Nephron progenitor cell (in vitro differentiated cells): ENCODE measurements at regions not wholly inside any gene's neighbourhood (a gene's known extent, or its start where the extent isn't known, plus 50 kb on each side); places are given as distances from the start of the nearest gene placed in this dataset.
A peak's percentile ranks its signal among the peaks of the same experiment; 100 is the strongest.

Experiments
- DNase-seq: peaks from one replicate; pipeline ENCODE4 v3.0.0; 2021
- H3K27ac Mint-ChIP-seq: 2 replicates; pipeline ENCODE4 v1.8.0; 2021; ENCODE audit warnings: mild to moderate bottlenecking, moderate library complexity, mixed read lengths
- H3K27me3 Mint-ChIP-seq: 2 replicates; pipeline ENCODE4 v1.8.0; 2021; ENCODE audit warnings: mild to moderate bottlenecking, low read depth, mixed read lengths; ENCODE audit not compliant: poor library complexity
- H3K36me3 Mint-ChIP-seq: 2 replicates; pipeline ENCODE4 v1.8.0; 2021; ENCODE audit warnings: low read depth, mixed read lengths
- H3K4me1 Mint-ChIP-seq: 2 replicates; pipeline ENCODE4 v1.8.0; 2021; ENCODE audit warnings: mixed read lengths
- H3K4me3 Mint-ChIP-seq: 2 replicates; pipeline ENCODE4 v1.8.0; 2021; ENCODE audit warnings: mild to moderate bottlenecking, moderate library complexity, mixed read lengths
- H3K9me3 Mint-ChIP-seq: 2 replicates; pipeline ENCODE4 v1.8.0; 2021; ENCODE audit warnings: mild to moderate bottlenecking, moderate library complexity, mixed read lengths
- CTCF ChIP-seq: fragments of 200-600 bp; sonication (generic); IDR thresholded peaks from 2 replicates; pipeline ENCODE4 v1.5.0; 2021; ENCODE audit warnings: antibody characterized with exemption

DNA sequence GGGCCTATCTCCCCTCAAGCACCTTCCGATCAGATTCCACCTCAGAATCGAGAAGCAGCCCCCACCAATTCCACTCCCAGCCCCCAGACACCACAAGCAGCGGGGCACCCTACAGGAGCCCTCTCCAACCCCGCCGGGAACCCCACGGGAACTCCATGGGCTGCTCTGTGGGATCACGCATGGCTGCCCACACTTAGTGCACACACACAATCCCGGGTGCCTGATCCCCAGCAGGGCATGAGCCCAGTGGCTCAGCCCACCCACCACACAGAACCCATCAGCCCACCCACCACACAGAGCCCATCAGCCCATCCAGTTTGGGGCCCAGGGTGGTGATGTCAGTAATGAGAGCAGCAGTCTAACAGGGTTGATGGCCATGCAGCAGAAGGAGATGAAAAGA lies 141.6 kb upstream of the LINGO1 start:
- no peak overlapping the region for H3K4me3 Mint-ChIP-seq
- H3K27me3 Mint-ChIP-seq: peaks cover 10% of the 10 kb centered on the region
- DNase-seq: no peak
- no peak overlapping the region for H3K27ac Mint-ChIP-seq
- TF ChIP-seq CTCF: no peak
- H3K9me3 Mint-ChIP-seq: peaks cover 13% of the 10 kb centered on the region
- H3K4me1 Mint-ChIP-seq: peaks cover 23% of the 10 kb centered on the region
- H3K36me3 Mint-ChIP-seq: peaks cover 5% of the 10 kb centered on the region

GRCh38 chr15:77773903-77774302 lies 141.2 kb upstream of the LINGO1 start:
- H3K4me3 Mint-ChIP-seq: no peak overlapping the region
- DNase-seq: no peak
- H3K36me3 Mint-ChIP-seq: peaks cover 5% of the 10 kb centered on the region
- H3K9me3 Mint-ChIP-seq: peaks cover 9% of the 10 kb centered on the region
- H3K27ac Mint-ChIP-seq: peak overlapping the region; percentile 34
- no peak for TF ChIP-seq CTCF
- H3K27me3 Mint-ChIP-seq: peaks cover 10% of the 10 kb centered on the region
- peaks cover 27% of the 10 kb centered on the region for H3K4me1 Mint-ChIP-seq

GRCh38 chr15:77772641-77773402 lies 140.1 kb upstream of the LINGO1 start:
- Mint-ChIP-seq H3K36me3 (no peaks in the 10 kb centered on the region), H3K9me3 (no peaks in the 10 kb centered on the region), H3K4me3 (no peak overlapping the region), H3K27ac (no peak overlapping the region), H3K4me1 (peaks cover 38% of the 10 kb centered on the region), H3K27me3 (peaks cover 10% of the 10 kb centered on the region)
- DNase-seq: no peak
- no peak for TF ChIP-seq CTCF

- peaks cover 5% of the 10 kb centered on the region for H3K27me3 Mint-ChIP-seq
- H3K4me1 Mint-ChIP-seq: peaks cover 42% of the 10 kb centered on the region
- no peak for TF ChIP-seq CTCF
- no peaks in the 10 kb centered on the region for H3K9me3 Mint-ChIP-seq
- H3K27ac Mint-ChIP-seq: no peak overlapping the region
- H3K36me3 Mint-ChIP-seq: no peaks in the 10 kb centered on the region
- no peak overlapping the region for H3K4me3 Mint-ChIP-seq
- no peak for DNase-seq
These were observed 138.9 kb upstream of the LINGO1 start for GRCh38 chr15:77771616-77772015.

DNA sequence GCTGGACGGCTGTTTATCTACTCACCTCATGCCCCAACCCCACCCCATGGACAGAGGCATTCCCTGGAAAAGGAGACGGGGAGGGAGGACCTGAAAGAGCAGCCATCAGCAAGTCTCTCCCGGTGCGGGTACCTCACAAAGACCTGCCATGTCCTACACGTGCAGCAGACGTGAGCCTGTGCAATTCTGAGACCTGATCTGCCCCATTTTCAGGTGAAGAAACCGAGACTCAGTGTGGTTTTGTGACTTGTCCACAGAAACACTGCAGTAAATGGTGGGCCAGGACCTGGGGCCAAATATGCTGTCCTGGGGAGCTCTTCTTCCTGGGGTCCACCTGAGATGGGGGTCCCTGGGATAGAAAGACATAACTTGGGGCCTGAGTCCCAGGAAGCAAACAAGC lies 137.0 kb upstream of the LINGO1 start:
- no peak for DNase-seq
- H3K27me3 Mint-ChIP-seq: peaks cover 15% of the 10 kb centered on the region
- no peak overlapping the region for H3K27ac Mint-ChIP-seq
- H3K9me3 Mint-ChIP-seq: no peaks in the 10 kb centered on the region
- TF ChIP-seq CTCF: no peak
- H3K4me3 Mint-ChIP-seq: no peak overlapping the region
- H3K4me1 Mint-ChIP-seq: peaks cover 33% of the 10 kb centered on the region
- no peaks in the 10 kb centered on the region for H3K36me3 Mint-ChIP-seq

DNA sequence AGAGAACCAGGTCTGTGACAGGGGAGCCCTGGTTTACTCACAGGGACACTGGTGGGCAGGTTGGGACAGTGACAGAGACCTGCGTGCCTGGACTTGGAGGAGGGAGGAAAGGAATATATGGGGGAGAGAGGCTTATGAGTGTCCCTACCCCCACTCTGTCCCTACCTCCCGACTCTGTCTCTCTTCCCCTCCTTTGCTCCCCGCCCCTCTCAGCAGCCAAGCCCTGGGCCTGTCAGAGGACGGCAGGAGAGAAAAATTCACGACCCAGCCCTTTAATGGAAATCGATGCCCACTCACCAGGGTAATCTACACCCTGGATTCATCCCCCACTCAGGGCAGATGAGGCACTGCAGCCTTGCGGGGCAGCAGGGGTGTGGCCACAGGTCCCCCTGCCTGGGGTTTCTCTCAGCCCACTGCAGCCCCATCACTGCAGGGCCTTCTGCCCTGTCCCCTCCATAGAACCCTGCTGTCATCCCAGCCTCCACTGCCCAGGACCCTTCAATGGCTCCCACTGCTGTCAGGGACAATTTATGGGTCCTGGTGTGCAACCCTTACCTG lies 135.9 kb upstream of the LINGO1 start:
- Mint-ChIP-seq H3K27ac (peak overlapping the region; percentile 32), H3K4me1 (peaks cover 41% of the 10 kb centered on the region), H3K4me3 (no peak overlapping the region), H3K9me3 (no peaks in the 10 kb centered on the region), H3K27me3 (peaks cover 17% of the 10 kb centered on the region), H3K36me3 (no peaks in the 10 kb centered on the region)
- no peak for DNase-seq
- TF ChIP-seq CTCF: no peak
